GM12873 (cell line): ENCODE measurements at regions not wholly inside any gene's neighbourhood (a gene's known extent, or its start where the extent isn't known, plus 50 kb on each side); places are given as distances from the start of the nearest gene placed in this dataset.

Experiments
- CTCF ChIP-seq: IDR thresholded peaks from 2 replicates; pipeline ENCODE4 v1.5.1; 2012; ENCODE audit warnings: low read depth, mild to moderate bottlenecking, moderate library complexity, low read length, control low read depth; ENCODE audit not compliant: insufficient read depth; ENCODE audit errors: missing control alignments

- TF ChIP-seq CTCF: no peak
Measured at GRCh38 chr10:105844241-105844640, 1203.2 kb downstream of the SORCS3 start.

- no peak for TF ChIP-seq CTCF
Measured at GRCh38 chr10:105843786-105844185, 1202.7 kb downstream of the SORCS3 start.

DNA sequence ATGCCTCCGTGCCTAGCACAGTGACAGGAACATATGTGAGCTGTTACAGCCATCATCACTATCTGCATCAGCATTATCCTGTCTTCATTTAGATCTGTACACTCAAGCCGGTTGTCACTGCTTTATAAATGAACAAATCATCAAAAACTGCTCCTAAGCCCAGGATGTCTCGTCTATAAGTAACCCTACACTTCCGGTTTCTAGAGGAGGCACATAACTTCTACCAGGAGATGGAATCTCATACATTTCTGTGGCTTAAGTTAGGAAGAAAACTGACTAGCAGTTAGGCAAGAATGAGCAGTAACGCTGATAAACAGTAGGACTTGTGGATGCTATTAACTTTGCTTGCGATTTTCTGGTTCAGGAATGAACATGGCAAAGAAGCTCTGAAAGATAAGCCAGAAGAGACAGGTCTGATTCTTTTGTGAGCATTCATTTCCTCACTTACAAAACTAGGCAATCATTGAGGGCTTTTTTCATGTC lies 1199.2 kb downstream of the SORCS3 start:
- TF ChIP-seq CTCF: no peak

DNA sequence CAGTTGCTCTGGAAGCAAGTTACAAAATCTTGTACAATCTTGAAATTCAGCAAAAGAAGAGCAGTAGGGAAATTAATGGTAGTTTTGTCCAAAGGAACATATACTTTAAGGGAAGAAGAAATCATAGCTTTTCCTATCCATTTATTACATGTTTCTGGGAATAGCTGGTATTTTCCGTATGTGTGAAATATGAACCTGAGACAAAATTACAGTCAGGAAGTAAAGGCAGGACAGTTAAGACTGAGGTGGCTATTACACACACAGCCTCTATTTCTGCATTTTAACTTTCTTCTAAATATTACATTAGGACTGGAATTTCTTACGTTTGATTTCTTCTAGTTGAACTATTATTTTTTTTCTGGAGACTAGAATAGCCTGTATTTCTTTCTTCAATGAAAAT lies 1197.3 kb downstream of the SORCS3 start:
- no peak for TF ChIP-seq CTCF

DNA sequence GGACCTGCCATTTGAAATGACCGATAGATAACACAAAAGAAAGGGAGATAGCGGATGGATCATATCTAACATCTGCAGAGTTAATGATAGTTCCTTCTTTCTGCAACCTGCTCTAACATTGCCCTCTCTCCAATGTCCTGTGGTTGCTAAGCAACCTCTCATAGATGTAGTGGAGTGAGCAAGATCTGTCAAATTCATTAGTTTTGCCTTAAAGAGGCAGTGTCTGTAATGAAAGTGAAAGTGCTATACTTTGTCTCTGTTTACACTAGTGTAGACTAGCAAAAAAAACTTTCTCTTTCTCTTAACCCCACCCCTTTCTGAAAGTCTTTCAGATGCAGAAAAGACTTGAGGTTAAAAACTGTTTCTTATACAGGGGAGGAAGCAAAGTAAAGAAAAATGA lies 1196.9 kb downstream of the SORCS3 start:
- no peak for TF ChIP-seq CTCF

DNA sequence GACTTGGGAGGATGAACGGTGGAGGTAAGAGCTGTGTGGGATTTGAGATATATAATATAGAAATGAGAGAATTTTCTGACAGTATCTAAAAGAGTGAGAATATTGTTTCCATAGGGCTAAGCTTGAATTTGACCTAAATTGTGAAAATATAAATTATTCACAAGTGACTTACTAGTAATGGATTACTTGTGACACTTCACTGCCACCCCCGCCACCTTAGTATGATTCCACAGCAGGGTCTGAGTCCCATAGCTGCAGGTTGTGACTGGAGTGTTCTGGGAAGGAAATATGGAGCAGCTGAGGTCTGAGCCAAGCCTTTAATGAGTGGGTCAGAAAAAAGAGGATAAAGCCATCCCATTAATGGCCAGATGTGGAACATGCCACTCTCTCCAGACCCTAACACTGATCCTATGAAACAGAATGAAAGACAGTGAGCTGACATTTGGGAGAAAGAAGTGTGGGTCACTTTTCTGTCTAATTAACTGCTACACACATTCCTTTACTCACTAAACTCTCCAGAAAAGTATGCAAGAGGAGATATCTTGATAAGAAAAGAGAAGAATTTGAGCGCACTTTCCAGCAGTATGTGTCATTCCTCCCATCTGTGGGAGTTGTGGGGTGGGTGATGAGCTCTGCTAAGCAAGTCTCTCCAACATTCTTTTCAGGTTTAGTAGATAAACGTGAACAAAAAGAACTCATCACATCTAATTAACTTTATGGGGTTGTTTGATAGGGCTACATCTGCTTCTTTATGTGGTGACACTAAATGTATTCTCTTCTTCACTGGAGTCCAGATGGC lies 1193.4 kb downstream of the SORCS3 start:
- TF ChIP-seq CTCF: no peak

DNA sequence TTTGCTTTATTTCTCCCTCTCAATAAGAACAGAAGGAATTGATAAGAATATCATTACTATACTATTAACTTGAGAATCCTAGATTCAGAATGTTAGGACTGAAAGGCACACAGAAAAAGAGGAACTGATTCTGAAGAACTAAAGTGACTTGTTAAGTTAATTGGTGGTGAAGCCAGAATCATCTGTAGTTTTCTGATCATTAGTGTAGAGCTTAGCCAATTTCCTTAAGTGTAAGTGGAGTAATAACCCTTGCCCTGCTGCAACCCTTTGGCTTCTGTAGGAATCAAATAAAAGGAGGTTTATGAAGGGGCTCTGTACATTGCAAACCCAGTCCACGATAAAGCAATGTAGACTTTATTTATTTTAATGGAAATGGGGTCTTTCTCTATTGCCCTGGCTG lies 1186.0 kb downstream of the SORCS3 start:
- no peak for TF ChIP-seq CTCF
